Endothelial cell (in vitro differentiated cells): ENCODE measurements at regions not wholly inside any gene's neighbourhood (a gene's known extent, or its start where the extent isn't known, plus 50 kb on each side); places are given as distances from the start of the nearest gene placed in this dataset.

ENCODE experiments used
- DNase-seq: peaks from one replicate; pipeline ENCODE4 v3.0.0; 2021; ENCODE audit warnings: low spot score
- H3K27ac Mint-ChIP-seq: one replicate; pipeline ENCODE4 v1.8.0; 2021; ENCODE audit warnings: mixed read lengths, inconsistent platforms; ENCODE audit not compliant: unreplicated experiment
- H3K27me3 Mint-ChIP-seq: one replicate; pipeline ENCODE4 v1.8.0; 2021; ENCODE audit warnings: mild to moderate bottlenecking, moderate library complexity, mixed read lengths, inconsistent platforms; ENCODE audit not compliant: unreplicated experiment
- H3K36me3 Mint-ChIP-seq: one replicate; pipeline ENCODE4 v1.8.0; 2021; ENCODE audit warnings: mild to moderate bottlenecking, low read depth, mixed read lengths, inconsistent platforms; ENCODE audit not compliant: unreplicated experiment
- H3K4me1 Mint-ChIP-seq: one replicate; pipeline ENCODE4 v1.8.0; 2021; ENCODE audit warnings: mild to moderate bottlenecking, mixed read lengths, inconsistent platforms; ENCODE audit not compliant: unreplicated experiment
- H3K4me3 Mint-ChIP-seq: one replicate; pipeline ENCODE4 v1.8.0; 2021; ENCODE audit warnings: mild to moderate bottlenecking, mixed read lengths, inconsistent platforms; ENCODE audit not compliant: unreplicated experiment
- H3K9me3 Mint-ChIP-seq: one replicate; pipeline ENCODE4 v1.8.0; 2021; ENCODE audit warnings: mixed read lengths, inconsistent platforms; ENCODE audit not compliant: unreplicated experiment
- CTCF ChIP-seq: fragments of 200-600 bp; sonication (generic); IDR thresholded peaks from one replicate; pipeline ENCODE4 v1.5.0; 2021; ENCODE audit warnings: antibody characterized with exemption; ENCODE audit not compliant: unreplicated experiment

DNA sequence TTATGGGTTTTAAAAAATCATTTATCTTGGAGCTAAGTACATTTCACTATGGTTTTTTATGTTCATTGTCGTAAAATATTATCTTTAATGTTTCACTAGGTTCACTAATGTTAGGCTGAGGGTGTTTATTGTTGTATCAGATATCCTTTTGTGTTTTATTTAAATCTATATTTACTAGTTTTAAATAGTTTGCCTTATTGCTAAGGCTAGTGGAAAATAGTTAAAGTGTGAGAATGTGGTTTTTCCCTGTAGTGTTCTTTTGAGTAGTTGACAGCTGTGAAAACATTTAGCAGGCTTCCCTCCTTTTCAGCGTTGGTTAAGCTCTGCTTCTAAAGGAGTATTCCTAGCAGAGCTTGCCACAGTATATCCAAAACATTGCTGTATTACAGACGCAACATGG, 139.0 kb downstream of the TM9SF2 start:
- TF ChIP-seq CTCF: no peak
- Mint-ChIP-seq H3K4me1 (no peaks in the 10 kb centered on the region), H3K9me3 (no peaks in the 10 kb centered on the region), H3K27ac (no peak overlapping the region), H3K27me3 (no peaks in the 10 kb centered on the region), H3K4me3 (no peak overlapping the region), H3K36me3 (no peaks in the 10 kb centered on the region)
- no peak for DNase-seq

DNA sequence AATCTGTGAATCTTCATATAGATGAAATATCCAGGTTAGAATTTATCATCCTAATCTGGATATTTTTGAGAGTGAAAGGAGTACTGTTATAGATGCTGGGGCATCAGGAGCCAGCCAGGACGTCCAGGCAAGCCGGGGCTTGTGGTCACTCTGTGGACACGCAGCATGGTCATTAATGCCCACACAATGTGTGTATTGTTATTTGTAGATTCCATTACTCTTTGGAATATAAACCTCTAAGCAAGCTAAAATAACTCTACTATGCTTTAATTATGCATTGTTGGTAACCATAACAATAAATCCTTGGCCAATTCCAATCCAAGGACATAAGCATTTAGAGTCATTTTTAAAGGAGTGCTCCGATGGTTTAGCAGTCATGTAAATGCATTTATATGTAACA, 137.9 kb downstream of the TM9SF2 start:
- no peaks in the 10 kb centered on the region for H3K36me3 Mint-ChIP-seq
- TF ChIP-seq CTCF: no peak
- H3K9me3 Mint-ChIP-seq: no peaks in the 10 kb centered on the region
- H3K27ac Mint-ChIP-seq: no peak overlapping the region
- no peak for DNase-seq
- H3K4me3 Mint-ChIP-seq: no peak overlapping the region
- no peaks in the 10 kb centered on the region for H3K4me1 Mint-ChIP-seq
- no peaks in the 10 kb centered on the region for H3K27me3 Mint-ChIP-seq

DNA sequence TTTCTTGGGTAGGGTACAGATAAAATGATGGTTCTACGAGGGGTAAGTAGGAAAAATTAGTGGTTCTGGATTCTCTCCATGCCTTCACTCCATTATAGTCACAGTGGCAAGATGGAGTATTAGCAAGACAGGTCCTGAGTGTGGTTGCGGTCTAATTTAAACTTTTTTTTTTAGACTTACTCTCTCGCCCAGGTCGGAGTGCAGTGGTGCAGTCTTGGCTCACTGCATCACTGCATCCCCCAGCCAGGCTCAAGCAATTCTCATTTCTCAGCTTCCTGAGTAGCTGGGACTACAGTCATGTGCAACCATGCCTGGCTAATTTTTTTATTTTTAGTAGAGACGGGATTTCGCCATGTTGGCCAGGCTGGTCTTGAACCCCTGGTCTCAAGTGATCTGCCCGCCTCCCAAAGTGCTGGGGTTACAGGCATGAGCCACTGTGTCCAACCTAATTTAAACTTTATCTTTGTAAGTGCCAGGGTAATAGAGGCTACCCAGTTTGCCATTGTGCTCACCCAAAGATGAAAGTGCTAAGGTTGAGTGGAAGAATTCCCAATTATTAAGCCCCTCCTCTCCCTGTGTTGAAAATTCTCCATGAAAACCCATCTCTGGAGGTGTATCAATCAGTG, 135.6 kb downstream of the TM9SF2 start:
- TF ChIP-seq CTCF: no peak
- H3K27ac Mint-ChIP-seq: no peak overlapping the region
- peaks cover 1% of the 10 kb centered on the region for H3K9me3 Mint-ChIP-seq
- no peaks in the 10 kb centered on the region for H3K36me3 Mint-ChIP-seq
- H3K27me3 Mint-ChIP-seq: no peaks in the 10 kb centered on the region
- no peak for DNase-seq
- no peaks in the 10 kb centered on the region for H3K4me1 Mint-ChIP-seq
- no peak overlapping the region for H3K4me3 Mint-ChIP-seq

DNA sequence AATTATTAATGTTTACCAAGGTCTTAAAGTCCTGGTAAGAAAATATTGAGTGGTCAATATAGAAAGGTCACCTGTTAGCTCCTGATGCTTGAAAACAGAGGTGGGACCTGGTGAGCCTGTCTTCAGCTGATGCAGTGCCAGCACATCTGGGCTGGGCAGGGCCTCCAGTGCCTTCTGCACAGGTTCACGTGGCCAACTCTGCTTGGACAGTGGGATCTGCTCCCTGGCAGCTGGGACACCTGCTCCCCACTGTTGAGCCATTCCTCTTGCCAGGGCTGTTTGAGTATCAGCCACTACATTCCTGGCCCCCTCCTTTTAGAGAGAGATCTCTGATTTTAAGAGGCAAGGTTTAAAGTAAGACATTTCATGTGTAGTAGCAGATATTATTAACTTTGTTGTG, 135.0 kb downstream of the TM9SF2 start:
- Mint-ChIP-seq H3K4me1 (no peaks in the 10 kb centered on the region), H3K36me3 (no peaks in the 10 kb centered on the region), H3K27ac (no peak overlapping the region), H3K4me3 (no peak overlapping the region), H3K9me3 (peaks cover 4% of the 10 kb centered on the region), H3K27me3 (no peaks in the 10 kb centered on the region)
- no peak for DNase-seq
- TF ChIP-seq CTCF: no peak

DNA sequence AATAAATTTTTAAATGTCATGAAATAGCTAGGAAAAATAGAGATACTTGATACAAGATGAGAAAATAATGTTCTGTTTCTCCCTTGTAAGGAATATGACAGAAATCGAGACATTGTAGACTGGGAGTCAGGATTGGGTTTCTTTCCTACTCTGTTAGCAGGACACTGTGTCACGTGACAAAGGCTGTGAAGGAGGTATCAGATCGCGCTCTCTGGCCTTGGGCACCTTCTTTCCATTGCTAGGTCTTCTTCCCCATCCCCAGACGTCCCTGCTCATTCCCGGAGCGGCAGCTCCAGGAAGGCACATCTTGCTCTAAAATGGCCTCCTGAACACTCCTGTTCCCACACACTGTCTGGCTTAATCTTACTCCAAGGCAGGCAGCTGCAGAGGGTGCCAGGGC, 133.4 kb downstream of the TM9SF2 start:
- Mint-ChIP-seq H3K36me3 (no peaks in the 10 kb centered on the region), H3K4me1 (no peaks in the 10 kb centered on the region), H3K27me3 (no peaks in the 10 kb centered on the region), H3K27ac (no peak overlapping the region), H3K4me3 (no peak overlapping the region), H3K9me3 (peaks cover 4% of the 10 kb centered on the region)
- TF ChIP-seq CTCF: no peak
- no peak for DNase-seq
